GM21786 (cell line): ENCODE measurements at regions not wholly inside any gene's neighbourhood (a gene's known extent, or its start where the extent isn't known, plus 50 kb on each side); places are given as distances from the start of the nearest gene placed in this dataset.

ENCODE experiments used
- ATAC-seq: cut with Tn5 transposase; IDR thresholded peaks from one replicate; pipeline ENCODE4 v1.9.1; 2021; ENCODE audit not compliant: unreplicated experiment

- no peak for ATAC-seq
Measured at GRCh38 chr13:53143757-53144339, 115.2 kb downstream of the OLFM4 start.

- ATAC-seq = no peak
Measured at GRCh38 chr13:53144826-53145225, 116.2 kb downstream of the OLFM4 start.

- ATAC-seq = no peak
Measured at GRCh38 chr13:53150568-53150967, 122.0 kb downstream of the OLFM4 start.

- ATAC-seq = peak; percentile 95
Measured at GRCh38 chr13:53151336-53152056, 122.9 kb downstream of the OLFM4 start.

- ATAC-seq = no peak
Measured at GRCh38 chr13:53152057-53152421, 123.4 kb downstream of the OLFM4 start.

GRCh38 chr13:53158201-53158600 lies 129.6 kb downstream of the OLFM4 start:
- ATAC-seq = no peak

GRCh38 chr13:53159431-53159830 lies 130.8 kb downstream of the OLFM4 start:
- no peak for ATAC-seq

- ATAC-seq = no peak
Measured at GRCh38 chr13:53160211-53160610, 131.6 kb downstream of the OLFM4 start.

GRCh38 chr13:53161251-53161650 lies 132.6 kb downstream of the OLFM4 start:
- ATAC-seq = no peak

GRCh38 chr13:53165261-53165660 lies 136.6 kb downstream of the OLFM4 start:
- no peak for ATAC-seq

- no peak for ATAC-seq
Measured at GRCh38 chr13:53167561-53167960, 138.9 kb downstream of the OLFM4 start.

- no peak for ATAC-seq
Measured at GRCh38 chr13:53170910-53171309, 142.3 kb downstream of the OLFM4 start.

- ATAC-seq = no peak
Measured at GRCh38 chr13:53174545-53174944, 145.9 kb downstream of the OLFM4 start.

- ATAC-seq = no peak
Measured at GRCh38 chr13:53180684-53181083, 152.1 kb downstream of the OLFM4 start.

GRCh38 chr13:53182724-53183123 lies 154.1 kb downstream of the OLFM4 start:
- no peak for ATAC-seq

GRCh38 chr13:53188120-53188519 lies 159.5 kb downstream of the OLFM4 start:
- ATAC-seq = no peak

- no peak for ATAC-seq
Measured at GRCh38 chr13:53189162-53189561, 160.5 kb downstream of the OLFM4 start.

- ATAC-seq = no peak
Measured at GRCh38 chr13:53191091-53191490, 162.5 kb downstream of the OLFM4 start.

GRCh38 chr13:53197424-53197823 lies 168.8 kb downstream of the OLFM4 start:
- peak; percentile 47 for ATAC-seq

- ATAC-seq = no peak
Measured at GRCh38 chr13:53198017-53198416, 169.4 kb downstream of the OLFM4 start.

GRCh38 chr13:53198736-53199135 lies 170.1 kb downstream of the OLFM4 start:
- no peak for ATAC-seq

- no peak for ATAC-seq
Measured at GRCh38 chr13:53200075-53200474, 171.5 kb downstream of the OLFM4 start.
